K562 (cell line): ENCODE measurements at regions not wholly inside any gene's neighbourhood (a gene's known extent, or its start where the extent isn't known, plus 50 kb on each side); places are given as distances from the start of the nearest gene placed in this dataset.

Experiments used
- ATAC-seq: fragments of 200-7000 bp; cut with Tn5 transposase; 3 replicates; pipeline ENCODE4 v1.9.1; 2020; ENCODE audit warnings: moderate library complexity
- BruUV-seq: library from RNA; stranded (reverse); fragments of 400-500 nt; replicated peaks from 2 replicates; lab custom pipeline; 2021; lab: Mats Ljungman, UMichigan
- CTCF ChIA-PET: fragments of 300-600 bp; formaldehyde crosslinking; extraction: SDS; loops from one replicate; lab custom pipeline; 2021; ENCODE audit warnings: low intra/inter-chr PET ratio; lab: Yijun Ruan, JAX
- POLR2A ChIA-PET: fragments of 300-600, 350-650 bp; sonication (Branson Sonifier 250); formaldehyde crosslinking; extraction: SDS; loops from one replicate; lab custom pipeline; 2021; ENCODE audit warnings: antibody characterized with exemption, inconsistent platforms; lab: Yijun Ruan, JAX
- DNase-seq, 4 experiments: peaks; one replicate each; pipeline versions ENCODE4 v3.0.0 to v3.0.0-alpha.2; 2011 to 2018; ENCODE audit warnings: low spot score in 3 of 4, mixed read lengths in 3 of 4; ENCODE audit errors: extremely low read depth in 1 of 4
- FAIRE-seq: peaks from 2 replicates; lab custom pipeline; 2011; peaks lifted over from hg19 to GRCh38; lab: Jason Lieb, UNC
- H2AFZ ChIP-seq: 2 replicates; pipeline ENCODE4 v1.6.0; 2011; ENCODE audit warnings: low read depth, low read length, control low read depth, inconsistent platforms
- H3K27ac ChIP-seq: fragments of 200-600 bp; 3 replicates; pipeline ENCODE4 v1.8.0; 2011; ENCODE audit warnings: low read depth, mild to moderate bottlenecking, control low read depth, inconsistent platforms, low read length, moderate library complexity, mixed read lengths; ENCODE audit errors: extremely low read depth
- H3K27me3 ChIP-seq, 2 experiments: fragments of 300-600 bp in 1 of 2; 2 replicates in 1 of 2; 3 replicates in 1 of 2; pipeline versions ENCODE4 v1.6.0 to v1.8.0; 2011; ENCODE audit warnings: inconsistent platforms in 2 of 2, low read length in 2 of 2, mild to moderate bottlenecking in 1 of 2, mixed read lengths in 1 of 2, moderate library complexity in 1 of 2; ENCODE audit not compliant: control insufficient read depth in 2 of 2, insufficient read depth in 2 of 2
- H3K36me3 ChIP-seq: fragments of 300-600 bp; 3 replicates; pipeline ENCODE4 v1.8.0; 2011; ENCODE audit warnings: mild to moderate bottlenecking, low read length, inconsistent platforms; ENCODE audit not compliant: control insufficient read depth, insufficient read depth
- H3K4me1 ChIP-seq, 2 experiments: fragments of 200-600 bp in 1 of 2; replicated peaks in 1 of 2; 2 replicates in 1 of 2; 3 replicates in 1 of 2; pipeline versions ENCODE4 v1.5.1 to v1.8.0; 2011; ENCODE audit warnings: inconsistent platforms in 2 of 2, low read length in 2 of 2, mild to moderate bottlenecking in 1 of 2, mixed read lengths in 1 of 2, moderate library complexity in 1 of 2; ENCODE audit not compliant: control insufficient read depth in 2 of 2, insufficient read depth in 2 of 2
- H3K4me2 ChIP-seq: 2 replicates; pipeline ENCODE4 v1.6.1; 2011; ENCODE audit warnings: low read length, control low read depth, inconsistent platforms, mixed read lengths; ENCODE audit not compliant: insufficient read depth
- H3K4me3 ChIP-seq: fragments of 200-600 bp; sonication (generic), shearing (Covaris generic); 2 replicates; pipeline ENCODE4 v1.5.1; 2016; ENCODE audit warnings: control low read depth, inconsistent platforms
- H3K79me2 ChIP-seq: fragments of 200-600 bp; 3 replicates; pipeline ENCODE4 v1.8.0; 2011; ENCODE audit warnings: low read length, inconsistent platforms; ENCODE audit not compliant: control insufficient read depth, insufficient read depth
- H3K9ac ChIP-seq, 2 experiments: 2 replicates each; pipeline versions ENCODE4 v1.6.0 to v1.6.1; 2011; ENCODE audit warnings: low read depth in 2 of 2, low read length in 2 of 2, control low read depth in 1 of 2, inconsistent platforms in 1 of 2, mild to moderate bottlenecking in 1 of 2, mixed read lengths in 1 of 2; ENCODE audit not compliant: insufficient read depth in 1 of 2
- H3K9me1 ChIP-seq: one replicate; pipeline ENCODE4 v1.6.0; 2011; ENCODE audit warnings: inconsistent platforms, mild to moderate bottlenecking, low read length, moderate library complexity; ENCODE audit not compliant: control insufficient read depth, insufficient read depth
- H3K9me3 ChIP-seq: replicated peaks from 2 replicates; pipeline ENCODE4 v1.5.1; 2011; ENCODE audit warnings: low read depth, low read length, inconsistent platforms; ENCODE audit not compliant: control insufficient read depth, insufficient read depth
- H4K20me1 ChIP-seq: replicated peaks from 2 replicates; pipeline ENCODE4 v1.6.1; 2011; ENCODE audit warnings: low read length, inconsistent platforms, mixed read lengths; ENCODE audit not compliant: control insufficient read depth, insufficient read depth
- BMI1 ChIP-seq: fragments of 150-350 bp; IDR thresholded peaks from 2 replicates; pipeline ENCODE4 v1.6.1; 2014; ENCODE audit warnings: low read length
- GTF2F1 ChIP-seq: IDR thresholded peaks from 2 replicates; pipeline ENCODE4 v1.6.1; 2011; ENCODE audit warnings: low read depth, low read length, improper control_type of control experiment
- NR2C1 ChIP-seq, 2 experiments: fragments of 450-650 bp; IDR thresholded peaks; 2 replicates each; pipeline ENCODE4 v1.6.1; 2017; ENCODE audit warnings: mild to moderate bottlenecking in 2 of 2, antibody characterized with exemption in 1 of 2, inconsistent platforms in 1 of 2, missing compliant biosample characterization in 1 of 2, missing genetic modification characterization in 1 of 2
- ZNF324 ChIP-seq: fragments of 250-450 bp; sonication (Bioruptor Pico); IDR thresholded peaks from 2 replicates; pipeline ENCODE4 v1.4.0; 2020; ENCODE audit warnings: mild to moderate bottlenecking
- ZNF384 ChIP-seq: IDR thresholded peaks from 2 replicates; pipeline ENCODE4 v1.6.1; 2012; ENCODE audit warnings: low read depth, low read length, improper control_type of control experiment
- ZNF707 ChIP-seq: fragments of 250-450 bp; sonication (Bioruptor Pico); conservative IDR thresholded peaks from 2 replicates; pipeline ENCODE4 v1.8.0; 2022; ENCODE audit warnings: inconsistent platforms, mild to moderate bottlenecking, moderate library complexity
- ZNF785 ChIP-seq: fragments of 250-450 bp; sonication (Bioruptor Pico); IDR thresholded peaks from 2 replicates; pipeline ENCODE4 v1.4.0; 2020; ENCODE audit warnings: mild to moderate bottlenecking
- WGBS: fragments of 100-300 bp; shearing (Covaris generic); methylation state at CpG from one replicate; pipeline ENCODE4 v1.1.6; 2016; ENCODE audit warnings: low coverage, mixed read lengths; ENCODE audit not compliant: insufficient coverage; ENCODE audit errors: missing lambda C conversion rate; 5-methylcytosine and 5-hydroxymethylcytosine counted together
- in situ Hi-C: fragments of 300-500 bp; cut with MboI; formaldehyde crosslinking; loops from 4 replicates; pipeline ENCODE4 v1.15.0; 2018; ENCODE audit warnings: inconsistent platforms, mixed read lengths
- intact Hi-C: fragments of 100-400 bp; cut with micrococcal nuclease; formaldehyde crosslinking; loops from 2 replicates; pipeline ENCODE4 v1.14.2; 2022
- TF ChIP-seq, protein P1 (sequence below), 2 experiments: fragments of 450-650 bp in 1 of 2; sonication (generic) in 1 of 2; formaldehyde crosslinking; conservative IDR thresholded peaks; 2 replicates each; pipeline versions ENCODE4 v1.4.0 to v1.8.1; 2020 to 2022; ENCODE audit warnings: mild to moderate bottlenecking in 1 of 2, missing genetic modification reagents in 1 of 2

DNA sequence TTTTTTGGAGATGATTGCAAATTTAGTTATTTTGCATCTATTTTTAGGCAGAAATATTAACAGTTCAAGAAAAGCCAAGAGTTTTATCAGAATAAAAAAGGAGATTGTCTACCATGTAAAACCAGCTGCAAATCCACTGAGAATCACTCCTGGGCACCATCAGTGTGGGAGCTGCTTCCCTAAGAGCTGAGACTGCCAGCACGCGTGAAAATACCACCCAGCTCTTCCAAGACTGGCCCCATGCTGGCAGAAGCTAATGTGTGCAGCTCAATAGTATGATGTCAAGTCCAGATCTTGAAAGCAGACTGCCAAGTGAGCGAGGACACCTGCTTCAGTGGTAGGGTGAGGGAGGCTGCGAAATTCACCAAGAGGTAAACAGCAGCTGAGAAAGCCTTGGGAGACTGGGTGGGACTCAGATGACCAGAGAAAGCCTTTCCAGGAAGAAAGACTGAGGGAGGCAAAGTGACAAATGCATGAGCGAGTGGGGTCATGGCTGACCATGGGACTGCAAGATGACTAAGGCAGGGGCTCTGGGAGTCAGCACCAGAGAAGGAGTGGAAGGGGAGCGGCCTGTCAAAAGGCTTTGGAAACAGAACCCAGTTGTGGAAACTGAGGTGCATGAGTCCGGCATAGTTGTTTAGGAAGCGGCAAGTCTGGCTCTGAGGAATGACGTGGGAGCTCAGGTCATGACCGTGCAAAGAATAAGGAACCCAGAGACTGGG is 200.9 kb downstream of the GADD45G start:
- DNase-seq (no peak), ATAC-seq (no peak), FAIRE-seq (no peak)
- H3K9me3 ChIP-seq, result no peaks in the 10 kb centered on the region
- 3% methylated on average over 9 of the region's 10 CpGs for WGBS
- H3K27ac ChIP-seq, result no peak overlapping the region
- no peaks in the 10 kb centered on the region for H3K36me3 ChIP-seq
- H3K9ac ChIP-seq, result no peak overlapping the region
- POLR2A ChIA-PET, result no interaction called here
- in situ Hi-C loops (no loop called here), intact Hi-C loops (no loop called here)
- H3K9me1 ChIP-seq, result no peaks in the 10 kb centered on the region
- H3K4me2 ChIP-seq, result no peak overlapping the region
- no TSS peak for BruUV-seq
- H3K4me3 ChIP-seq, result no peak overlapping the region
- H2AFZ ChIP-seq, result no peak overlapping the region
- no peaks in the 10 kb centered on the region for H3K79me2 ChIP-seq
- no peaks in the 10 kb centered on the region for H4K20me1 ChIP-seq
- no peaks in the 10 kb centered on the region; a peak in 1 of 5 replicates for H3K4me1 ChIP-seq
- CTCF ChIA-PET, result no interaction called here
- peaks cover 0 to 4% of the 10 kb centered on the region in 2 experiments; a peak in 1 of 5 replicates for H3K27me3 ChIP-seq
- TF ChIP-seq ZNF707 (CRISPR knock-in tag) (no peak), BMI1 (no peak), ZNF384 (no peak), ZNF785 (CRISPR knock-in tag) (no peak), GTF2F1 (no peak), ZNF324 (CRISPR knock-in tag) (no peak), NR2C1 (IDR thresholded peaks at IDR 0.05) (no peak), NR2C1 (tag; IDR thresholded peaks at IDR 0.05) (no peak)
- TF ChIP-seq, protein P1, sequence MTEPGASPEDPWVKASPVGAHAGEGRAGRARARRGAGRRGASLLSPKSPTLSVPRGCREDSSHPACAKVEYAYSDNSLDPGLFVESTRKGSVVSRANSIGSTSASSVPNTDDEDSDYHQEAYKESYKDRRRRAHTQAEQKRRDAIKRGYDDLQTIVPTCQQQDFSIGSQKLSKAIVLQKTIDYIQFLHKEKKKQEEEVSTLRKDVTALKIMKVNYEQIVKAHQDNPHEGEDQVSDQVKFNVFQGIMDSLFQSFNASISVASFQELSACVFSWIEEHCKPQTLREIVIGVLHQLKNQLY (CRISPR knock-in tag; conservative IDR thresholded peaks at IDR 0.05), result no peak
